Panc1 (cell line): ENCODE measurements at regions not wholly inside any gene's neighbourhood (a gene's known extent, or its start where the extent isn't known, plus 50 kb on each side); places are given as distances from the start of the nearest gene placed in this dataset.

ENCODE experiments used
- ATAC-seq: fragments of 200-7000 bp; cut with Tn5 transposase; 2 replicates; pipeline ENCODE4 v1.9.1; 2020; ENCODE audit warnings: mild to moderate bottlenecking, moderate library complexity
- BruUV-seq: library from RNA; stranded (reverse); fragments of 400-500 nt; replicated peaks from 2 replicates; lab custom pipeline; 2021; lab: Mats Ljungman, UMichigan
- CTCF ChIA-PET: fragments of 300-600 bp; sonication (Branson Sonifier 250); formaldehyde crosslinking; loops from one replicate; lab custom pipeline; 2022; ENCODE audit warnings: antibody characterized with exemption; lab: Charles Lee
- POLR2A ChIA-PET: fragments of 300-600 bp; sonication (Branson Sonifier 250); formaldehyde crosslinking; loops from one replicate; lab custom pipeline; 2022; ENCODE audit warnings: antibody characterized with exemption; lab: Charles Lee
- DNase-seq: peaks from one replicate; pipeline ENCODE4 v3.0.0-alpha.2; 2010; ENCODE audit warnings: low read depth, low spot score
- H3K27ac ChIP-seq: 2 replicates; pipeline ENCODE4 v1.5.1; 2011; ENCODE audit warnings: mild to moderate bottlenecking, low read length, inconsistent platforms
- H3K27me3 ChIP-seq: fragments of 200-500 bp; sonication (Bioruptor generic); 2 replicates; pipeline ENCODE4 v1.6.0; 2014; ENCODE audit warnings: low read length, inconsistent platforms; ENCODE audit not compliant: control insufficient read depth, insufficient read depth
- H3K36me3 ChIP-seq: fragments of 200-500 bp; sonication (Bioruptor generic); 2 replicates; pipeline ENCODE4 v1.5.1; 2014; ENCODE audit warnings: inconsistent platforms, mild to moderate bottlenecking, low read length, moderate library complexity; ENCODE audit not compliant: control insufficient read depth, insufficient read depth
- H3K4me1 ChIP-seq: 2 replicates; pipeline ENCODE4 v1.5.1; 2011; ENCODE audit warnings: inconsistent platforms, mild to moderate bottlenecking, low read length, moderate library complexity; ENCODE audit not compliant: control insufficient read depth, insufficient read depth
- H3K4me3 ChIP-seq, 2 experiments: 2 replicates each; pipeline ENCODE4 v1.5.1; 2011 to 2012; ENCODE audit warnings: low read depth in 2 of 2, low read length in 2 of 2, mild to moderate bottlenecking in 2 of 2, inconsistent platforms in 1 of 2, moderate library complexity in 1 of 2
- H3K9me3 ChIP-seq: fragments of 200-500 bp; sonication (Bioruptor generic); 2 replicates; pipeline ENCODE4 v1.5.1; 2014; ENCODE audit warnings: low read depth, mild to moderate bottlenecking, inconsistent platforms, low read length, moderate library complexity; ENCODE audit not compliant: control insufficient read depth, insufficient read depth
- CTCF ChIP-seq: fragments of 450-650 bp; IDR thresholded peaks from 2 replicates; pipeline ENCODE4 v1.5.1; 2017; ENCODE audit warnings: mild to moderate bottlenecking
- POLR2AphosphoS5 ChIP-seq: IDR thresholded peaks from 2 replicates; pipeline ENCODE4 v1.6.1; 2012; ENCODE audit warnings: mild to moderate bottlenecking, low read depth, low read length, moderate library complexity
- REST ChIP-seq, 2 experiments: IDR thresholded peaks; 2 replicates each; pipeline ENCODE4 v1.6.1; 2011 to 2012; ENCODE audit warnings: low read depth in 2 of 2, control low read depth in 1 of 2, low read length in 1 of 2, mild to moderate bottlenecking in 1 of 2, moderate library complexity in 1 of 2; ENCODE audit not compliant: insufficient read depth in 1 of 2
- SIN3A ChIP-seq: IDR thresholded peaks from 2 replicates; pipeline ENCODE4 v1.6.1; 2012; ENCODE audit warnings: low read depth, mild to moderate bottlenecking, low read length, moderate library complexity, borderline replicate concordance; ENCODE audit not compliant: insufficient read depth
- TCF7L2 ChIP-seq: IDR thresholded peaks from 2 replicates; pipeline ENCODE4 v1.6.1; 2011; ENCODE audit warnings: mild to moderate bottlenecking, low read depth, low read length, inconsistent platforms
- in situ Hi-C: cut with HindIII; loops from 2 replicates; pipeline ENCODE4 v1.10.0; 2016; ENCODE audit warnings: low sequenced_read_pairs, low pct_unique_long_range_greater_than_20kb
- intact Hi-C: fragments of 100-400 bp; cut with micrococcal nuclease; formaldehyde crosslinking; loops from one replicate; pipeline ENCODE4 v1.10.0; 2022; ENCODE audit not compliant: unreplicated experiment

GRCh38 chr11:87574193-87574592 is 536.5 kb downstream of the TMEM135 start:
- DNase-seq (no peak), ATAC-seq (no peak)
- no peak for TF ChIP-seq TCF7L2
- TF ChIP-seq CTCF = no peak
- TF ChIP-seq SIN3A = no peak
- no peak for TF ChIP-seq REST (IDR thresholded peaks at IDR 0.05; ENCODE audit: insufficient read depth in 1 of 2, low read depth in 2 of 2, low read length in 1 of 2)
- CTCF ChIA-PET = no interaction called here
- POLR2A ChIA-PET = no interaction called here
- BruUV-seq = no TSS peak
- Histone ChIP-seq H3K9me3 (no peaks in the 10 kb centered on the region), H3K36me3 (no peaks in the 10 kb centered on the region), H3K27me3 (no peaks in the 10 kb centered on the region), H3K27ac (no peak overlapping the region), H3K4me3 (no peak overlapping the region), H3K4me1 (no peaks in the 10 kb centered on the region)
- intact Hi-C loops (no loop called here), in situ Hi-C loops (no loop called here)

GRCh38 chr11:87573708-87574107 is 536.0 kb downstream of the TMEM135 start:
- intact Hi-C loops = no loop called here
- H3K9me3 ChIP-seq = no peaks in the 10 kb centered on the region
- POLR2A ChIA-PET = no interaction called here
- H3K27me3 ChIP-seq = no peaks in the 10 kb centered on the region
- no peak overlapping the region for H3K4me3 ChIP-seq
- in situ Hi-C loops = no loop called here
- CTCF ChIA-PET = no interaction called here
- no peak overlapping the region for H3K27ac ChIP-seq
- TF ChIP-seq TCF7L2 = no peak
- no peak for TF ChIP-seq SIN3A
- no peaks in the 10 kb centered on the region for H3K36me3 ChIP-seq
- DNase-seq (no peak), ATAC-seq (no peak)
- no TSS peak for BruUV-seq
- H3K4me1 ChIP-seq = no peaks in the 10 kb centered on the region

GRCh38 chr11:87572881-87573280 is 535.1 kb downstream of the TMEM135 start:
- Histone ChIP-seq H3K27me3 (no peaks in the 10 kb centered on the region), H3K36me3 (no peaks in the 10 kb centered on the region), H3K9me3 (no peaks in the 10 kb centered on the region), H3K4me3 (no peak overlapping the region), H3K4me1 (no peaks in the 10 kb centered on the region), H3K27ac (no peak overlapping the region)
- POLR2A ChIA-PET = no interaction called here
- no peak for ATAC-seq
- no peak for DNase-seq
- CTCF ChIA-PET = no interaction called here
- intact Hi-C loops (no loop called here), in situ Hi-C loops (no loop called here)
- TF ChIP-seq REST (IDR thresholded peaks at IDR 0.05; ENCODE audit: insufficient read depth in 1 of 2, low read depth in 2 of 2, low read length in 1 of 2) (no peak), POLR2AphosphoS5 (no peak), CTCF (no peak), TCF7L2 (no peak), SIN3A (no peak)
- no TSS peak for BruUV-seq
